Loucy (cell line): ENCODE measurements at regions not wholly inside any gene's neighbourhood (a gene's known extent, or its start where the extent isn't known, plus 50 kb on each side); places are given as distances from the start of the nearest gene placed in this dataset.

Experiments
- H2AFZ ChIP-seq: fragments of 200-600 bp; sonication (generic); 2 replicates; pipeline ENCODE4 v1.6.0; 2016; ENCODE audit warnings: antibody characterized with exemption, mild to moderate bottlenecking, low read length, moderate library complexity
- H3F3A ChIP-seq: fragments of 200-600 bp; 2 replicates; pipeline ENCODE4 v1.6.0; 2016; ENCODE audit warnings: antibody characterized with exemption, low read depth, mild to moderate bottlenecking
- H3K27me3 ChIP-seq: fragments of 200-600 bp; sonication (generic); 2 replicates; pipeline ENCODE4 v1.6.1; 2014; ENCODE audit warnings: low read length, mild to moderate bottlenecking; ENCODE audit not compliant: insufficient read depth, poor library complexity, severe bottlenecking
- H3K36me3 ChIP-seq: fragments of 200-600 bp; sonication (generic); 2 replicates; pipeline ENCODE4 v1.6.1; 2016; ENCODE audit warnings: low read length; ENCODE audit not compliant: insufficient read depth
- H3K4me1 ChIP-seq: fragments of 200-600 bp; sonication (generic); 2 replicates; pipeline ENCODE4 v1.5.1; 2014; ENCODE audit warnings: low read length, mild to moderate bottlenecking; ENCODE audit not compliant: insufficient read depth, poor library complexity, severe bottlenecking
- H3K4me2 ChIP-seq: fragments of 200-600 bp; sonication (generic); 2 replicates; pipeline ENCODE4 v1.6.0; 2014; ENCODE audit warnings: antibody characterized with exemption, low read length, low read depth, mild to moderate bottlenecking; ENCODE audit not compliant: poor library complexity, severe bottlenecking
- H3K4me3 ChIP-seq: fragments of 200-600 bp; sonication (generic); 2 replicates; pipeline ENCODE4 v1.5.1; 2014; ENCODE audit warnings: low read length, mild to moderate bottlenecking, mixed read lengths; ENCODE audit not compliant: poor library complexity, severe bottlenecking
- H3K79me2 ChIP-seq: fragments of 200-600 bp; sonication (generic); 2 replicates; pipeline ENCODE4 v1.6.1; 2014; ENCODE audit warnings: low read length; ENCODE audit not compliant: insufficient read depth
- H3K9ac ChIP-seq: fragments of 200-600 bp; sonication (generic); 2 replicates; pipeline ENCODE4 v1.6.0; 2014; ENCODE audit warnings: mild to moderate bottlenecking, low read depth, low read length, moderate library complexity; ENCODE audit not compliant: poor library complexity, severe bottlenecking
- H3K9me2 ChIP-seq: fragments of 200-600 bp; sonication (generic); replicated peaks from 2 replicates; pipeline ENCODE4 v1.6.1; 2016; ENCODE audit warnings: low read depth, low read length, mixed read lengths
- H3K9me3 ChIP-seq: fragments of 200-600 bp; sonication (generic); 2 replicates; pipeline ENCODE4 v1.6.1; 2014; ENCODE audit warnings: mild to moderate bottlenecking, antibody characterized with exemption, low read length, low read depth; ENCODE audit not compliant: insufficient read depth
- H4K20me1 ChIP-seq: fragments of 200-600 bp; sonication (generic); 2 replicates; pipeline ENCODE4 v1.6.0; 2014; ENCODE audit warnings: antibody characterized with exemption, low read length, mild to moderate bottlenecking; ENCODE audit not compliant: insufficient read depth, poor library complexity, severe bottlenecking
- CTCF ChIP-seq: fragments of 200-600 bp; sonication (generic); conservative IDR thresholded peaks from 2 replicates; pipeline ENCODE4 v1.5.1; 2014; ENCODE audit warnings: mild to moderate bottlenecking, antibody characterized with exemption, low read length
- EZH2phosphoT487 ChIP-seq: fragments of 200-600 bp; IDR thresholded peaks from 2 replicates; pipeline ENCODE4 v1.6.1; 2018; ENCODE audit warnings: antibody characterized with exemption, mild to moderate bottlenecking, moderate library complexity, borderline replicate concordance

GRCh38 chr11:90770007-90770406 is 547.2 kb upstream of the CHORDC1 start:
- H3K9ac ChIP-seq = no peak overlapping the region
- no peaks in the 10 kb centered on the region for H4K20me1 ChIP-seq
- no peaks in the 10 kb centered on the region for H3K9me3 ChIP-seq
- no peak overlapping the region for H3K4me2 ChIP-seq
- H3F3A ChIP-seq = no peaks in the 10 kb centered on the region
- H2AFZ ChIP-seq = no peak overlapping the region
- no peak for TF ChIP-seq CTCF
- no peak for TF ChIP-seq EZH2phosphoT487
- H3K9me2 ChIP-seq = no peaks in the 10 kb centered on the region
- no peaks in the 10 kb centered on the region for H3K4me1 ChIP-seq
- no peaks in the 10 kb centered on the region for H3K36me3 ChIP-seq
- no peaks in the 10 kb centered on the region for H3K27me3 ChIP-seq
- H3K79me2 ChIP-seq = no peaks in the 10 kb centered on the region
- no peak overlapping the region for H3K4me3 ChIP-seq

GRCh38 chr11:90766121-90766520 is 543.3 kb upstream of the CHORDC1 start:
- TF ChIP-seq CTCF (no peak), EZH2phosphoT487 (no peak)
- Histone ChIP-seq H2AFZ (no peak overlapping the region), H3K4me2 (no peak overlapping the region), H3K4me3 (no peak overlapping the region), H3K9me2 (no peaks in the 10 kb centered on the region), H3K9me3 (no peaks in the 10 kb centered on the region), H3K36me3 (no peaks in the 10 kb centered on the region), H3K27me3 (no peaks in the 10 kb centered on the region), H3F3A (no peaks in the 10 kb centered on the region), H3K79me2 (no peaks in the 10 kb centered on the region), H3K4me1 (no peaks in the 10 kb centered on the region), H3K9ac (no peak overlapping the region), H4K20me1 (no peaks in the 10 kb centered on the region)

GRCh38 chr11:90764691-90765090 is 541.8 kb upstream of the CHORDC1 start:
- no peaks in the 10 kb centered on the region for H3K9me2 ChIP-seq
- H3K4me1 ChIP-seq = no peaks in the 10 kb centered on the region
- H3K4me3 ChIP-seq = no peak overlapping the region
- TF ChIP-seq CTCF (no peak), EZH2phosphoT487 (no peak)
- no peak overlapping the region for H3K9ac ChIP-seq
- no peaks in the 10 kb centered on the region for H3K36me3 ChIP-seq
- H3K79me2 ChIP-seq = no peaks in the 10 kb centered on the region
- H2AFZ ChIP-seq = no peak overlapping the region
- no peaks in the 10 kb centered on the region for H3K27me3 ChIP-seq
- no peaks in the 10 kb centered on the region for H4K20me1 ChIP-seq
- H3K9me3 ChIP-seq = no peaks in the 10 kb centered on the region
- no peaks in the 10 kb centered on the region for H3F3A ChIP-seq
- H3K4me2 ChIP-seq = no peak overlapping the region
